Left lung (tissue), 4 donors: ENCODE measurements at regions not wholly inside any gene's neighbourhood (a gene's known extent, or its start where the extent isn't known, plus 50 kb on each side); places are given as distances from the start of the nearest gene placed in this dataset.

ENCODE experiments used
- ATAC-seq: fragments of 200-7000 bp; cut with Tn5 transposase; one replicate; pipeline ENCODE4 v1.9.1; 2020; ENCODE audit warnings: moderate library complexity
- DNase-seq, 4 donors: peaks; one replicate each; pipeline ENCODE4 v3.0.0-alpha.2; 2013 to 2020
- H3K27ac ChIP-seq, 2 donors: fragments of 200-600 bp; sonication (generic) in 1 of 2; one replicate each; pipeline versions ENCODE4 v1.5.0 to v1.8.0; 2020 to 2021
- H3K27me3 ChIP-seq, 2 donors: fragments of 200-600 bp; sonication (generic) in 1 of 2; one replicate each; pipeline versions ENCODE4 v1.5.0 to v1.8.0; 2020 to 2021
- H3K36me3 ChIP-seq, 2 donors: fragments of 200-600 bp; sonication (generic) in 1 of 2; one replicate each; pipeline versions ENCODE4 v1.5.0 to v1.8.0; 2020 to 2021
- H3K4me1 ChIP-seq, 2 donors: fragments of 200-600 bp; one replicate each; pipeline ENCODE4 v1.8.0; 2021
- H3K4me3 ChIP-seq, 2 donors: fragments of 200-600 bp; sonication (generic) in 1 of 2; one replicate each; pipeline versions ENCODE4 v1.5.0 to v1.8.0; 2020 to 2021; ENCODE audit warnings: mild to moderate bottlenecking in 1 of 2
- H3K9me3 ChIP-seq, 2 donors: fragments of 200-600 bp; sonication (generic) in 1 of 2; one replicate each; pipeline versions ENCODE4 v1.5.0 to v1.8.0; 2020 to 2021
- intact Hi-C, 2 donors: fragments of 100-400 bp; cut with DNase I; formaldehyde crosslinking; loops; one replicate each; pipeline versions ENCODE4 v1.11.2 to v1.14.2; 2022
- TF ChIP-seq, protein P1 (sequence below), 2 donors: fragments of 200-600 bp; sonication (generic) in 1 of 2; IDR thresholded peaks; one replicate each; pipeline versions ENCODE4 v1.5.0 to v1.8.0; 2021; ENCODE audit warnings: antibody characterized with exemption in 2 of 2
- donor health status: DM: no; HTN: yes; CAD: no.
- donor health status: DM: no; HTN: no; CAD: no.

DNA sequence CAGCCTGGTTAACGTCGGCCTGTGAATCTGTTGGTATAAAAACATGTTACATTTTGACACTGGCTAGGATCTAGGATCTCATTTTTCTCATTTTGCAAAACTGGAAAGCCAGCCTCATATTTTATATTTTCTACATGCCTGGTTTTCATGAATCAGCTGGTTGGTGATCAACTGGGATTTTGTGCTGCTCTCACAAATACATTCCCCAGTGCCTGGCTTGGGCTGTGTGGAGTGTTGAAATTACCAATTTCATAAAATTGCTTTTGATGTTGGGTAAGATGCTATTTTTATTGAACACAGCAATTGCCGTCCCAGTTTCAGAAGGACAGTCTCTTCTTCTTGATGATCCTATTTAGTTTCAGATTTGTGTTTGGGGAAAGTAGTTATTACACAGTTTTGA is 604.3 kb downstream of the TAFA4 start:
- no peaks in the 10 kb centered on the region for H3K4me1 ChIP-seq
- peaks cover 0 to 2% of the 10 kb centered on the region in 2 donors for H3K9me3 ChIP-seq
- no peak for DNase-seq
- H3K36me3 ChIP-seq, result no peaks in the 10 kb centered on the region
- no peak overlapping the region for H3K27ac ChIP-seq
- no peak for ATAC-seq
- TF ChIP-seq, protein P1, sequence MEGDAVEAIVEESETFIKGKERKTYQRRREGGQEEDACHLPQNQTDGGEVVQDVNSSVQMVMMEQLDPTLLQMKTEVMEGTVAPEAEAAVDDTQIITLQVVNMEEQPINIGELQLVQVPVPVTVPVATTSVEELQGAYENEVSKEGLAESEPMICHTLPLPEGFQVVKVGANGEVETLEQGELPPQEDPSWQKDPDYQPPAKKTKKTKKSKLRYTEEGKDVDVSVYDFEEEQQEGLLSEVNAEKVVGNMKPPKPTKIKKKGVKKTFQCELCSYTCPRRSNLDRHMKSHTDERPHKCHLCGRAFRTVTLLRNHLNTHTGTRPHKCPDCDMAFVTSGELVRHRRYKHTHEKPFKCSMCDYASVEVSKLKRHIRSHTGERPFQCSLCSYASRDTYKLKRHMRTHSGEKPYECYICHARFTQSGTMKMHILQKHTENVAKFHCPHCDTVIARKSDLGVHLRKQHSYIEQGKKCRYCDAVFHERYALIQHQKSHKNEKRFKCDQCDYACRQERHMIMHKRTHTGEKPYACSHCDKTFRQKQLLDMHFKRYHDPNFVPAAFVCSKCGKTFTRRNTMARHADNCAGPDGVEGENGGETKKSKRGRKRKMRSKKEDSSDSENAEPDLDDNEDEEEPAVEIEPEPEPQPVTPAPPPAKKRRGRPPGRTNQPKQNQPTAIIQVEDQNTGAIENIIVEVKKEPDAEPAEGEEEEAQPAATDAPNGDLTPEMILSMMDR (IDR thresholded peaks at IDR 0.05), result no peak
- intact Hi-C loops, result no loop called here
- H3K4me3 ChIP-seq, result no peak overlapping the region
- no peaks in the 10 kb centered on the region for H3K27me3 ChIP-seq

DNA sequence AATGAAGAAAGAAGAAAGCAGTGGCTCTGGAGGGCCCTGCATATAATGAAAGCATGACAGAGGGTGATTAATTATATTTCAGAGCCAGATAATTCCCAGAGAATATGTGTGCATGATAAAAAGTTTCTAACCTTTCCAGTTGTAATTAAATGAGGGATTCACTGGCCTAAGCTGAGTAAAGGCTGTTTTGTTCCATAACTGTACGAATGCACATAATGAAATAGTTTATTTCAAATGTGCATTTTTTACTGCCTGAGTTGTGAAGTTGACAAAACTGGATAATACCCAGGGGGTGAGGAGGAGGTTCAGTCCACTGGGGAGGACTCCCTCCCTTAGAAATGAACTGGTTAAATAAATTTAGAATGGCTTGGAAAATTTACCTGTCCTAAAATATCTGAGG is 616.4 kb downstream of the TAFA4 start:
- TF ChIP-seq, protein P1 (IDR thresholded peaks at IDR 0.05), result no peak
- Histone ChIP-seq H3K36me3 (no peaks in the 10 kb centered on the region), H3K27me3 (no peaks in the 10 kb centered on the region), H3K4me1 (no peaks in the 10 kb centered on the region), H3K9me3 (no peaks in the 10 kb centered on the region), H3K4me3 (no peak overlapping the region), H3K27ac (no peak overlapping the region)
- intact Hi-C loops, result no loop called here
- ATAC-seq (no peak), DNase-seq (no peak)

DNA sequence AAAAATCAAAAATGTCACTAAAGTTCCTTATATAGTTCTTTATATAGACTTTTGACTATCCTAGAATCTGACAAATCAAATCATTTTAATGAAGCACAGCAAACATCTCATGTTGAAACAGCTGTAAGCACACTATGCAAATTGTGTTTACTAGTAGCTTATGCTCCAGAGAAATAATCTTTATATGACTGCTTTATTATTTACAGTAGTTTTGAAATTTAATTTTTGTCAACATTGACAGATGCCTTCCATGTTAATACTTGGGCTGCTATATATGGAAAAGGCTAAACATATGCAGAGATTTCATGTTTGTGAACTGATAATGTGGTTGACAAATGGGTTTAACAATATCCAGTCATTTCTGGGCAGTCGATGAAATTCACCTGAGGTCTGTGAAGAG is 616.8 kb downstream of the TAFA4 start:
- Histone ChIP-seq H3K27ac (no peak overlapping the region), H3K36me3 (no peaks in the 10 kb centered on the region), H3K9me3 (no peaks in the 10 kb centered on the region), H3K4me1 (no peaks in the 10 kb centered on the region), H3K4me3 (no peak overlapping the region), H3K27me3 (no peaks in the 10 kb centered on the region)
- intact Hi-C loops, result no loop called here
- DNase-seq (no peak), ATAC-seq (no peak)
- TF ChIP-seq, protein P1 (IDR thresholded peaks at IDR 0.05), result no peak

DNA sequence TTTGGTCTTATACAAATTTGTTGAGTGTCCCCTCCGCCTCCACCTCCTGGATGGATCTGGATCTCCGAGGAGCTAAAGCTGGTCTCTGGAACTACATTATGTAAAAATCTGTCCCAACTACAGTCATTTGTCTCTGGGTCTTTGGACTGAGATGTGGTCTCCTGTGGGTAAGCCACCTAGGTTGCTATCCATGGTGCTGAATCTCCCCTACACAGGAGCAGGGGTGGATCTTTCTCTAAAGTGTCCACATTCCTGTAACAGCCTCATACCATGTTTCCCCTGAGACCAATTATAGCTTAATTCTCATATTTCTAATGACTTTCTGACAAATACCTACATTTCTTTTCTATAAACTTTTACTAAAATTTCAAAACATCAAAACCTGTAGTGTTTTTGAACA is 625.8 kb downstream of the TAFA4 start:
- no peaks in the 10 kb centered on the region for H3K27me3 ChIP-seq
- TF ChIP-seq, protein P1 (IDR thresholded peaks at IDR 0.05), result no peak
- peak in 1 of 4 donors; percentile 52 for DNase-seq

DNA sequence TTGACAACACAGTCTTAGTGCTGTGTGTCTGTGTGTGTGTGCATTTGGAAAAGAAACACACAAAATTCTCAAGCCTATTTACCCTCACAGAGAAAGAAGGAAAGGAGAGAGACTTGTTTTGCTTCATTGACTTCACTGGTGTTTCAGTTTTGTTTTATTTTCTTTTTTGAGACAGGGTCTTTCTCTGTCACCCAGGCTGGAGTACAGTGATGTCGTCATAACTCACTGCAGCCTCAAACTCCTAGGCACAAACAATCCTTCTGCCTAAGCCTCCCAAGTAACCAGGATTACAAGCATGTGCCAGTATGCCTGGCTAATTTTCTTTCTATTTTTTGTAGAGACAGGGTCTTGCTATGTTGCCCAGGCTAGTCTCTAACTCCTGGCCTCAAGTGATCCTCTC is 636.9 kb downstream of the TAFA4 start:
- no peak for ATAC-seq
- TF ChIP-seq, protein P1 (IDR thresholded peaks at IDR 0.05), result no peak

More for the DNA sequence above, 625.8 kb downstream of the TAFA4 start:
- Histone ChIP-seq H3K4me3 (no peak overlapping the region), H3K9me3 (no peaks in the 10 kb centered on the region), H3K36me3 (no peaks in the 10 kb centered on the region), H3K27ac (no peak overlapping the region), H3K4me1 (no peaks in the 10 kb centered on the region)
- peak; percentile 43 for ATAC-seq
- intact Hi-C loops, result no loop called here

More for the DNA sequence above, 636.9 kb downstream of the TAFA4 start:
- peaks cover 0 to 6% of the 10 kb centered on the region in 2 donors for H3K9me3 ChIP-seq
- no peaks in the 10 kb centered on the region for H3K36me3 ChIP-seq
- H3K27ac ChIP-seq, result no peak overlapping the region
- intact Hi-C loops, result no loop called here
- no peak overlapping the region for H3K4me3 ChIP-seq
- DNase-seq, result no peak
- no peaks in the 10 kb centered on the region for H3K27me3 ChIP-seq
- H3K4me1 ChIP-seq, result no peaks in the 10 kb centered on the region
